ENCODE measurements at regions not wholly inside any gene's neighbourhood (a gene's known extent, or its start where the extent isn't known, plus 50 kb on each side); places are given as distances from the start of the nearest gene placed in this dataset.

GRCh38 chr6:37552267-37552666, 52.6 kb upstream of the CCDC167 start:
- no peak for DNase-seq (ENCODE audit: low spot score)
- 87% methylated on average over 4 of the region's 4 CpGs for WGBS
- Histone ChIP-seq H3K4me3 (no peak overlapping the region), H3K27ac (no peak overlapping the region), H3K36me3 (no peaks in the 10 kb centered on the region), H3K9me3 (no peaks in the 10 kb centered on the region), H3K4me1 (replicated peaks) (no peaks in the 10 kb centered on the region), H3K27me3 (replicated peaks; ENCODE audit: insufficient read depth) (no peaks in the 10 kb centered on the region)
- intact Hi-C loops (cut with DNase I): no loop called here
- TF ChIP-seq POLR2AphosphoS5 (IDR thresholded peaks at IDR 0.05) (no peak), POLR2A (IDR thresholded peaks at IDR 0.05) (no peak), CTCF (IDR thresholded peaks at IDR 0.05) (no peak)

GRCh38 chr6:37551867-37552266, 52.2 kb upstream of the CCDC167 start:
- H3K9me3 ChIP-seq: no peaks in the 10 kb centered on the region
- no peak overlapping the region for H3K4me3 ChIP-seq
- no peaks in the 10 kb centered on the region for H3K4me1 ChIP-seq (replicated peaks)
- no peak for TF ChIP-seq POLR2AphosphoS5 (IDR thresholded peaks at IDR 0.05)
- no peak for TF ChIP-seq CTCF (IDR thresholded peaks at IDR 0.05)
- no peak for TF ChIP-seq POLR2A (IDR thresholded peaks at IDR 0.05)
- no peak for DNase-seq (ENCODE audit: low spot score)
- H3K27ac ChIP-seq: no peak overlapping the region
- H3K36me3 ChIP-seq: no peaks in the 10 kb centered on the region
- WGBS: 75% methylated on average over 10 of the region's 10 CpGs
- H3K27me3 ChIP-seq (replicated peaks; ENCODE audit: insufficient read depth): no peaks in the 10 kb centered on the region
- intact Hi-C loops (cut with DNase I): no loop called here

GRCh38 chr6:37551446-37551845, 51.8 kb upstream of the CCDC167 start:
- DNase-seq (ENCODE audit: low spot score): no peak
- H3K9me3 ChIP-seq: no peaks in the 10 kb centered on the region
- H3K4me1 ChIP-seq (replicated peaks): no peaks in the 10 kb centered on the region
- 83% methylated on average over 3 of the region's 3 CpGs for WGBS
- H3K27ac ChIP-seq: no peak overlapping the region
- H3K27me3 ChIP-seq (replicated peaks; ENCODE audit: insufficient read depth): no peaks in the 10 kb centered on the region
- H3K4me3 ChIP-seq: no peak overlapping the region
- H3K36me3 ChIP-seq: no peaks in the 10 kb centered on the region
- intact Hi-C loops (cut with DNase I): no loop called here
- TF ChIP-seq CTCF (IDR thresholded peaks at IDR 0.05) (no peak), POLR2A (IDR thresholded peaks at IDR 0.05) (no peak), POLR2AphosphoS5 (IDR thresholded peaks at IDR 0.05) (no peak)

DNA sequence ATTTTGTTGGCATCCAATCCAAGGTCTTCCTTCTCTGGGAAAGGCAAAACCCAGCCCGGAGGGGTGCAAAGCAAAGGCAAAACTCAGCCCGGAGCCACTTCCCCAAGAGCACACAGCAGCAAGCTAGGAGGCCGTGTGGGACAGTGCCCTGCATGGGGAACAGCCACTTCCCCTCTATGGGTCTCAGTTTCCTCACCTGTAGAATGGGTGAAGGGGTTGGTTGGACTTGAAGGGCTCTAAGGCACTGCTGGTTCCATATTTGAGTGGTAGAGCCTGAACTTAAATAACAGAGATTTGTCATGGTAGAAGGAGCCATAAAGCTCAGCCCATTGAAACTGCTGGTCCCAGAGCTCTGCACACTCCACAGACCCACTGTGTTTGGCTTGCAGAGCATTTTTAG, 51.3 kb upstream of the CCDC167 start:
- H3K4me3 ChIP-seq: no peak overlapping the region
- H3K36me3 ChIP-seq: no peaks in the 10 kb centered on the region
- no peak for TF ChIP-seq POLR2AphosphoS5 (IDR thresholded peaks at IDR 0.05)
- WGBS: 83% methylated on average over 3 of the region's 3 CpGs
- intact Hi-C loops (cut with DNase I): no loop called here
- H3K27ac ChIP-seq: no peak overlapping the region
- H3K4me1 ChIP-seq (replicated peaks): no peaks in the 10 kb centered on the region
- no peaks in the 10 kb centered on the region for H3K27me3 ChIP-seq (replicated peaks; ENCODE audit: insufficient read depth)
- no peaks in the 10 kb centered on the region for H3K9me3 ChIP-seq
- DNase-seq (ENCODE audit: low spot score): no peak

DNA sequence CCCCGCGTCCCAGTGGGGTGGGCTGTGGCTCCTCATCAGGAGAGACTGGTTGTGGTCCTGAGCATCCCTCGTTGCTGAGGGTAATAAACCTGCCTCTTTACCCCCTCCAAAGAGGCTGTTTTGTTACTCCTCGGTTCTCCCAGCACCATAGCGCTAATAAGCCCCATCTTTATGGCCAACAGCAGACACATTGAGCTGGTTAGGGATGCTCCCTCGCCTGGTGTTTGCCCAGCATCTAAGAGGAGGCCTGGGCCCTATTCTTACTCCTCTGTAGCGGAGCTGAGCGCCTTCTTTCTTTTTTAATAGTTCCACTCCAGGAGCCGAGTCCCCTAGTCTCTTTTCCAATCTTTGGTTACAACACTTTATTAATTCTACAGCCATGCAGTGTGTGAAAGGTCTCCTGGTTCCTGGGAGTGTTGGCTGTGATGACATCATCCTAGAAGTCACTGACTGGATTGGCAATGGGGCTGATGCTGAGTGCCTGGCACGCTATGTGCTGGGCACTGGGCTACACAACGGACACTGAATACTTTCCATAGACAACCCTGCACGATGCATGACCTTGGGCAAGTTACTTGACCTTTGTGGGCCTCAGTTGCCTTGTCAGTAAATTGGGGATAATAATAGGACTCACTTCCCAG, 50.6 kb upstream of the CCDC167 start:
- no peaks in the 10 kb centered on the region for H3K4me1 ChIP-seq (replicated peaks)
- 84% methylated on average over 12 of the region's 12 CpGs for WGBS
- H3K27ac ChIP-seq: no peak overlapping the region
- no peaks in the 10 kb centered on the region for H3K36me3 ChIP-seq
- H3K27me3 ChIP-seq (replicated peaks; ENCODE audit: insufficient read depth): no peaks in the 10 kb centered on the region
- H3K4me3 ChIP-seq: no peak overlapping the region
- no peaks in the 10 kb centered on the region for H3K9me3 ChIP-seq
- TF ChIP-seq POLR2AphosphoS5 (IDR thresholded peaks at IDR 0.05) (no peak), POLR2A (IDR thresholded peaks at IDR 0.05) (no peak), CTCF (IDR thresholded peaks at IDR 0.05) (no peak)
- no peak for DNase-seq (ENCODE audit: low spot score)
- intact Hi-C loops (cut with DNase I): no loop called here
